Omental fat pad (tissue), 3 donors: ENCODE measurements at regions not wholly inside any gene's neighbourhood (a gene's known extent, or its start where the extent isn't known, plus 50 kb on each side); places are given as distances from the start of the nearest gene placed in this dataset.

Source experiments
- ATAC-seq: fragments of 150-250 bp; one replicate; pipeline ENCODE4 v1.9.1; 2016; ENCODE audit warnings: mild to moderate bottlenecking, moderate library complexity; ENCODE audit not compliant: low FRiP score
- DNase-seq: peaks from one replicate; pipeline ENCODE4 v3.0.0-alpha.2; 2019; ENCODE audit warnings: low spot score
- CTCF ChIP-seq, 3 donors: fragments of 450-650 bp; IDR thresholded peaks; one replicate each; pipeline ENCODE4 v1.5.1; 2016 to 2017; ENCODE audit warnings: antibody characterized with exemption in 3 of 3, mild to moderate bottlenecking in 3 of 3, moderate library complexity in 2 of 3

- TF ChIP-seq CTCF (IDR thresholded peaks at IDR 0.05) = no peak
- DNase-seq (no peak), ATAC-seq (no peak)
These were observed 56.3 kb upstream of the SLC22A11 start for GRCh38 chr11:64499261-64500004.

GRCh38 chr11:64500176-64501013, 55.3 kb upstream of the SLC22A11 start:
- TF ChIP-seq CTCF (IDR thresholded peaks at IDR 0.05) = no peak
- DNase-seq = no peak
- ATAC-seq = no peak

- ATAC-seq (no peak), DNase-seq (no peak)
- no peak for TF ChIP-seq CTCF (IDR thresholded peaks at IDR 0.05)
These were observed 54.0 kb upstream of the SLC22A11 start for GRCh38 chr11:64501500-64502427.

- ATAC-seq (no peak), DNase-seq (no peak)
- no peak for TF ChIP-seq CTCF (IDR thresholded peaks at IDR 0.05)
These were observed 53.1 kb upstream of the SLC22A11 start for GRCh38 chr11:64502634-64503033.

GRCh38 chr11:64503186-64503753, 52.5 kb upstream of the SLC22A11 start:
- TF ChIP-seq CTCF (IDR thresholded peaks at IDR 0.05) = no peak
- DNase-seq (no peak), ATAC-seq (no peak)

GRCh38 chr11:64504999-64505398, 50.7 kb upstream of the SLC22A11 start:
- DNase-seq = no peak
- no peak for TF ChIP-seq CTCF (IDR thresholded peaks at IDR 0.05)
- no peak for ATAC-seq
